SK-N-SH treated with all-trans-retinoic acid at 6 μM for 48 hours (cell line): ENCODE measurements at regions not wholly inside any gene's neighbourhood (a gene's known extent, or its start where the extent isn't known, plus 50 kb on each side); places are given as distances from the start of the nearest gene placed in this dataset.
A peak's percentile ranks its signal among the peaks of the same experiment; 100 is the strongest.
"Not testable (repeated sequence)": the region's sequence is repeated elsewhere in the genome, so short reads cannot be mapped to it uniquely, and the experiment has no call there.

ENCODE experiments used
- ATAC-seq: fragments of 200-7000 bp; cut with Tn5 transposase; 3 replicates; pipeline ENCODE4 v1.9.1; 2020; ENCODE audit warnings: mild to moderate bottlenecking, moderate library complexity
- ARNTL ChIP-seq: fragments of 450-650 bp; formaldehyde crosslinking; IDR thresholded peaks from 2 replicates; pipeline ENCODE4 v1.5.0; 2020; ENCODE audit warnings: low read depth, mild to moderate bottlenecking, moderate library complexity, borderline replicate concordance
- BACH2 ChIP-seq: fragments of 250-450 bp; sonication (Bioruptor Pico); IDR thresholded peaks from 2 replicates; pipeline ENCODE4 v1.9.0; 2021; ENCODE audit warnings: mild to moderate bottlenecking, borderline replicate concordance
- CSDC2 ChIP-seq: fragments of 250-450 bp; sonication (Bioruptor Pico); IDR thresholded peaks from 2 replicates; pipeline ENCODE4 v1.5.0; 2020; ENCODE audit warnings: mild to moderate bottlenecking, moderate library complexity
- ESRRG ChIP-seq: fragments of 250-450 bp; sonication (Bioruptor Pico); IDR thresholded peaks from 2 replicates; pipeline ENCODE4 v1.6.1; 2021; ENCODE audit warnings: mild to moderate bottlenecking
- GLIS3 ChIP-seq: fragments of 250-450 bp; sonication (Bioruptor Pico); IDR thresholded peaks from 2 replicates; pipeline ENCODE4 v1.5.0; 2020; ENCODE audit warnings: mild to moderate bottlenecking, moderate library complexity
- ISL1 ChIP-seq: fragments of 250-450 bp; sonication (Bioruptor Pico); IDR thresholded peaks from 2 replicates; pipeline ENCODE4 v2.1.2; 2022; ENCODE audit warnings: mild to moderate bottlenecking, moderate library complexity
- PATZ1 ChIP-seq: fragments of 250-450 bp; sonication (Bioruptor Pico); IDR thresholded peaks from 2 replicates; pipeline ENCODE4 v1.8.0; 2020; ENCODE audit warnings: mild to moderate bottlenecking, moderate library complexity, borderline replicate concordance
- PPARA ChIP-seq: fragments of 250-450 bp; sonication (Bioruptor Pico); IDR thresholded peaks from 2 replicates; pipeline ENCODE4 v1.5.0; 2020; ENCODE audit warnings: mild to moderate bottlenecking, borderline replicate concordance
- RARB ChIP-seq: fragments of 250-450 bp; sonication (Bioruptor Pico); IDR thresholded peaks from 2 replicates; pipeline ENCODE4 v1.8.0; 2021; ENCODE audit warnings: mild to moderate bottlenecking, moderate library complexity
- SNAI2 ChIP-seq: fragments of 250-450 bp; sonication (Bioruptor Pico); IDR thresholded peaks from 2 replicates; pipeline ENCODE4 v1.5.0; 2020; ENCODE audit warnings: mild to moderate bottlenecking, moderate library complexity
- TCF4 ChIP-seq: fragments of 250-450 bp; sonication (Bioruptor Pico); IDR thresholded peaks from 2 replicates; pipeline ENCODE4 v1.8.0; 2021; ENCODE audit warnings: mild to moderate bottlenecking, moderate library complexity, borderline replicate concordance
- TOX ChIP-seq: fragments of 250-450 bp; sonication (Bioruptor Pico); IDR thresholded peaks from 2 replicates; pipeline ENCODE4 v1.8.0; 2021; ENCODE audit warnings: mild to moderate bottlenecking, moderate library complexity, borderline replicate concordance
- ZC3H10 ChIP-seq: fragments of 250-450 bp; sonication (Bioruptor Pico); IDR thresholded peaks from 2 replicates; pipeline ENCODE4 v1.5.1; 2021; ENCODE audit warnings: mild to moderate bottlenecking, moderate library complexity
- ZFP3 ChIP-seq: fragments of 250-450 bp; sonication (Bioruptor Pico); IDR thresholded peaks from 2 replicates; pipeline ENCODE4 v1.5.0; 2020; ENCODE audit warnings: mild to moderate bottlenecking, moderate library complexity
- ZFP30 ChIP-seq: fragments of 450-650 bp; formaldehyde crosslinking; IDR thresholded peaks from 2 replicates; pipeline ENCODE4 v1.5.0; 2022; ENCODE audit warnings: mild to moderate bottlenecking, moderate library complexity
- ZNF565 ChIP-seq: fragments of 450-650 bp; formaldehyde crosslinking; conservative IDR thresholded peaks from 2 replicates; pipeline ENCODE4 v1.5.0; 2020; ENCODE audit warnings: low read depth, mild to moderate bottlenecking, moderate library complexity
- ZNF70 ChIP-seq: fragments of 450-650 bp; formaldehyde crosslinking; IDR thresholded peaks from 2 replicates; pipeline ENCODE4 v1.5.0; 2020; ENCODE audit warnings: mild to moderate bottlenecking, moderate library complexity
- ZNF8 ChIP-seq: fragments of 450-650 bp; formaldehyde crosslinking; IDR thresholded peaks from 2 replicates; pipeline ENCODE4 v1.5.0; 2020; ENCODE audit warnings: mild to moderate bottlenecking, moderate library complexity
- TF ChIP-seq, protein P1 (sequence below): fragments of 250-450 bp; sonication (Bioruptor Pico); IDR thresholded peaks from 2 replicates; pipeline ENCODE4 v1.5.0; 2020; ENCODE audit warnings: mild to moderate bottlenecking, moderate library complexity
- TF ChIP-seq, protein P2 (sequence below): fragments of 250-450 bp; sonication (Bioruptor Pico); IDR thresholded peaks from 2 replicates; pipeline ENCODE4 v1.8.0; 2021; ENCODE audit warnings: low read depth, mild to moderate bottlenecking, moderate library complexity, borderline replicate concordance
- TF ChIP-seq, protein P3 (sequence below): fragments of 250-450 bp; sonication (Bioruptor Pico); IDR thresholded peaks from 2 replicates; pipeline ENCODE4 v1.5.1; 2020; ENCODE audit warnings: low read depth, mild to moderate bottlenecking, moderate library complexity
- TF ChIP-seq, protein P4 (sequence below): fragments of 250-450 bp; sonication (Bioruptor Pico); IDR thresholded peaks from 2 replicates; pipeline ENCODE4 v1.5.1; 2021; ENCODE audit warnings: mild to moderate bottlenecking, moderate library complexity

DNA sequence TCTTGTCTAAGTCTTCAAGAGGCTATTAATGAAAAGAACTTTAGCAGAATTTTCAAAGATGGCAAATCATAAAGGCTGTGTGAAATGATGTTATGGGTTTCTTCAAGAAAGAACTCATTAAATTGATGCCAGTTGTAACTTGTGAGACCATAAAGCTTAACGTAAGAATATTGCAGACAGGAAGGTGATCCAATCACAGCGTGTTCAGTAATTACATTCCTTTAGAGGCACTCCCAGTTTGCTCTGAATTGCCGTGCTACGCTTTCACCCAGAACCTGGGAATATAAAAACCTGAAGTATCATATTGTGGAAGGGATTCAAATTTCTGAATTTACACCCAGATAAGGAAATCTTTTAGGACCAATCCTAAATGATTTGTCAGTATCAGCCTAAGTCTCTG lies 64.1 kb upstream of the ITGB1 start:
- ATAC-seq, result no peak
- TF ChIP-seq PPARA (CRISPR knock-in tag), result no peak
- TF ChIP-seq ZFP30 (CRISPR knock-in tag), result no peak
- no peak for TF ChIP-seq CSDC2 (CRISPR knock-in tag)
- TF ChIP-seq RARB (CRISPR knock-in tag), result no peak
- TF ChIP-seq ISL1 (CRISPR knock-in tag), result no peak
- TF ChIP-seq BACH2, result no peak
- TF ChIP-seq SNAI2 (CRISPR knock-in tag), result no peak
- TF ChIP-seq GLIS3 (CRISPR knock-in tag), result no peak
- no peak for TF ChIP-seq ZNF70 (CRISPR knock-in tag)
- TF ChIP-seq, protein P1, sequence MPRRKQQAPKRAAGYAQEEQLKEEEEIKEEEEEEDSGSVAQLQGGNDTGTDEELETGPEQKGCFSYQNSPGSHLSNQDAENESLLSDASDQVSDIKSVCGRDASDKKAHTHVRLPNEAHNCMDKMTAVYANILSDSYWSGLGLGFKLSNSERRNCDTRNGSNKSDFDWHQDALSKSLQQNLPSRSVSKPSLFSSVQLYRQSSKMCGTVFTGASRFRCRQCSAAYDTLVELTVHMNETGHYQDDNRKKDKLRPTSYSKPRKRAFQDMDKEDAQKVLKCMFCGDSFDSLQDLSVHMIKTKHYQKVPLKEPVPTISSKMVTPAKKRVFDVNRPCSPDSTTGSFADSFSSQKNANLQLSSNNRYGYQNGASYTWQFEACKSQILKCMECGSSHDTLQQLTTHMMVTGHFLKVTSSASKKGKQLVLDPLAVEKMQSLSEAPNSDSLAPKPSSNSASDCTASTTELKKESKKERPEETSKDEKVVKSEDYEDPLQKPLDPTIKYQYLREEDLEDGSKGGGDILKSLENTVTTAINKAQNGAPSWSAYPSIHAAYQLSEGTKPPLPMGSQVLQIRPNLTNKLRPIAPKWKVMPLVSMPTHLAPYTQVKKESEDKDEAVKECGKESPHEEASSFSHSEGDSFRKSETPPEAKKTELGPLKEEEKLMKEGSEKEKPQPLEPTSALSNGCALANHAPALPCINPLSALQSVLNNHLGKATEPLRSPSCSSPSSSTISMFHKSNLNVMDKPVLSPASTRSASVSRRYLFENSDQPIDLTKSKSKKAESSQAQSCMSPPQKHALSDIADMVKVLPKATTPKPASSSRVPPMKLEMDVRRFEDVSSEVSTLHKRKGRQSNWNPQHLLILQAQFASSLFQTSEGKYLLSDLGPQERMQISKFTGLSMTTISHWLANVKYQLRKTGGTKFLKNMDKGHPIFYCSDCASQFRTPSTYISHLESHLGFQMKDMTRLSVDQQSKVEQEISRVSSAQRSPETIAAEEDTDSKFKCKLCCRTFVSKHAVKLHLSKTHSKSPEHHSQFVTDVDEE (CRISPR knock-in tag), result no peak
- TF ChIP-seq TOX (CRISPR knock-in tag), result no peak
- TF ChIP-seq ARNTL, result no peak
- TF ChIP-seq, protein P2, sequence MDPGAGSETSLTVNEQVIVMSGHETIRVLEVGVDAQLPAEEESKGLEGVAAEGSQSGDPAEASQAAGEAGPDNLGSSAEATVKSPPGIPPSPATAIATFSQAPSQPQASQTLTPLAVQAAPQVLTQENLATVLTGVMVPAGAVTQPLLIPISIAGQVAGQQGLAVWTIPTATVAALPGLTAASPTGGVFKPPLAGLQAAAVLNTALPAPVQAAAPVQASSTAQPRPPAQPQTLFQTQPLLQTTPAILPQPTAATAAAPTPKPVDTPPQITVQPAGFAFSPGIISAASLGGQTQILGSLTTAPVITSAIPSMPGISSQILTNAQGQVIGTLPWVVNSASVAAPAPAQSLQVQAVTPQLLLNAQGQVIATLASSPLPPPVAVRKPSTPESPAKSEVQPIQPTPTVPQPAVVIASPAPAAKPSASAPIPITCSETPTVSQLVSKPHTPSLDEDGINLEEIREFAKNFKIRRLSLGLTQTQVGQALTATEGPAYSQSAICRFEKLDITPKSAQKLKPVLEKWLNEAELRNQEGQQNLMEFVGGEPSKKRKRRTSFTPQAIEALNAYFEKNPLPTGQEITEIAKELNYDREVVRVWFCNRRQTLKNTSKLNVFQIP (CRISPR knock-in tag), result no peak
- TF ChIP-seq ZFP3 (CRISPR knock-in tag), result no peak
- TF ChIP-seq ZC3H10 (CRISPR knock-in tag), result no peak
- TF ChIP-seq TCF4 (CRISPR knock-in tag), result no peak

DNA sequence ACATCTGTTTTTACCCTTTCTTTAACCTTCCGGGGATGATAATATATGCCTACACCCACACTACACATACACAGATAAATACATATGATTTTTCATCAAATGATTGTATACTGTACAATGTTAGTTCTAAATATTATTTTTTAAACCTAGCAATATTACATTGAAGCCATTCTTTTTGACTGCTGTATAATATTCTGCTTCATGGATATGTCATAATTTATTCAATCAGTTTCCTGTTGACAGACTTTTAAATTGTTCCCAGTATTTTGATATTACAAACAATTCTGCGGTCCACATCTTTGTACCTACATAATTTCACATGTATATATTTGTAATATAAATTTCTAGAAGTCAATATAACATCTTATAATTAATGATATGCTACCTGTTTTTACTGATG lies 59.0 kb upstream of the ITGB1 start:
- no peak for ATAC-seq
- TF ChIP-seq ZNF8 (CRISPR knock-in tag), result peak; percentile 51; the same call in 1 of the 2 replicates
- no peak for TF ChIP-seq BACH2

DNA sequence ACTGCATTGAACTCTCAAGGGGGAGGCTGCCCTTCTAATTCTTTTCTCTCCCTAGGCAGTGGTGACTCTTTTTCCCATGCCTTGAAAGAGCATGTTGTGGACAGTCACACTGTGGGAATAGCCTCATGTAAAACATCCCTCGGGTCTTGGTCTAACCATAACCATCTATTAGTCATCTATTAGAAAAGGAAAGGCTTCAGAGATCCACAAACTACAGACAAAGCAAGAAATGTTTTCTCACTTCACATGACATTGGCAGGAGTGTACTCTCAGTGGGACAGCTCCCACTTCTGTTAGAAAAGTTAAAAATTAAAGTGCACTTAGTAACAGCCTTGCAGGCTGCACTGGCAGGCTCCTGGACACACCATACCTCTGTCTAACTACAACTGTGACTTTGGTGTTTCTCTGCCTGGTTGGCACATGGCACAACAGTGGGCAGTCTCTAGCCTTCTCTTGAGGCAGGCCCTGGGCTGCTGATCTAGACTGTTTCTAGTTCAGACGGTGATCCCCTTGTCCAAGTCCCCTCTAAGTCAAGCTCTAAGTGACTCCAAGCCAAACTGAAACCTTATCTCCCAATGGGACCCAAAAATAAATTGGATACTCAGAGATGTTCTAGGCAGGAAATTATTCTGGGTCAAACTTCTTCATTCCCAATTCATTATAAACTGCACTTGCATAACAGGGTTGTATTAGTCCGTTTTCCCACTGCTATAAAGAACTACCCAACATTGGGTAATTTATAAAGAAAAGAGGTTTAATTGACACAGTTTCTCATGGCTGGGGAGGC lies 57.9 kb upstream of the ITGB1 start:
- TF ChIP-seq GLIS3 (CRISPR knock-in tag) (no peak), ZNF565 (CRISPR knock-in tag) (no peak), SNAI2 (CRISPR knock-in tag) (no peak), TCF4 (CRISPR knock-in tag) (no peak), ZFP30 (CRISPR knock-in tag) (no peak), PPARA (CRISPR knock-in tag) (no peak), ISL1 (CRISPR knock-in tag) (no peak), TOX (CRISPR knock-in tag) (no peak), ESRRG (CRISPR knock-in tag) (no peak), PATZ1 (no peak), CSDC2 (CRISPR knock-in tag) (no peak), ZNF8 (CRISPR knock-in tag) (no peak), ZC3H10 (CRISPR knock-in tag) (no peak), BACH2 (no peak)
- TF ChIP-seq, protein P3, sequence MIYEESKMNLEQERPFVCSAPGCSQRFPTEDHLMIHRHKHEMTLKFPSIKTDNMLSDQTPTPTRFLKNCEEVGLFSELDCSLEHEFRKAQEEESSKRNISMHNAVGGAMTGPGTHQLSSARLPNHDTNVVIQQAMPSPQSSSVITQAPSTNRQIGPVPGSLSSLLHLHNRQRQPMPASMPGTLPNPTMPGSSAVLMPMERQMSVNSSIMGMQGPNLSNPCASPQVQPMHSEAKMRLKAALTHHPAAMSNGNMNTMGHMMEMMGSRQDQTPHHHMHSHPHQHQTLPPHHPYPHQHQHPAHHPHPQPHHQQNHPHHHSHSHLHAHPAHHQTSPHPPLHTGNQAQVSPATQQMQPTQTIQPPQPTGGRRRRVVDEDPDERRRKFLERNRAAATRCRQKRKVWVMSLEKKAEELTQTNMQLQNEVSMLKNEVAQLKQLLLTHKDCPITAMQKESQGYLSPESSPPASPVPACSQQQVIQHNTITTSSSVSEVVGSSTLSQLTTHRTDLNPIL (CRISPR knock-in tag), result no peak
- TF ChIP-seq, protein P1 (CRISPR knock-in tag), result no peak
- TF ChIP-seq, protein P4, sequence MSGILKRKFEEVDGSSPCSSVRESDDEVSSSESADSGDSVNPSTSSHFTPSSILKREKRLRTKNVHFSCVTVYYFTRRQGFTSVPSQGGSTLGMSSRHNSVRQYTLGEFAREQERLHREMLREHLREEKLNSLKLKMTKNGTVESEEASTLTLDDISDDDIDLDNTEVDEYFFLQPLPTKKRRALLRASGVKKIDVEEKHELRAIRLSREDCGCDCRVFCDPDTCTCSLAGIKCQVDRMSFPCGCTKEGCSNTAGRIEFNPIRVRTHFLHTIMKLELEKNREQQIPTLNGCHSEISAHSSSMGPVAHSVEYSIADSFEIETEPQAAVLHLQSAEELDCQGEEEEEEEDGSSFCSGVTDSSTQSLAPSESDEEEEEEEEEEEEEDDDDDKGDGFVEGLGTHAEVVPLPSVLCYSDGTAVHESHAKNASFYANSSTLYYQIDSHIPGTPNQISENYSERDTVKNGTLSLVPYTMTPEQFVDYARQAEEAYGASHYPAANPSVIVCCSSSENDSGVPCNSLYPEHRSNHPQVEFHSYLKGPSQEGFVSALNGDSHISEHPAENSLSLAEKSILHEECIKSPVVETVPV (CRISPR knock-in tag), result no peak
- TF ChIP-seq, protein P2 (CRISPR knock-in tag), result no peak
- TF ChIP-seq, all 23 proteins: peak for 0
- ATAC-seq, result peak; percentile 69

GRCh38 chr10:33013331-33013730 lies 55.3 kb upstream of the ITGB1 start:
- ATAC-seq, result not testable (repeated sequence)
